Karpas-422 (cell line): ENCODE measurements at regions not wholly inside any gene's neighbourhood (a gene's known extent, or its start where the extent isn't known, plus 50 kb on each side); places are given as distances from the start of the nearest gene placed in this dataset.

Source experiments
- DNase-seq: peaks from one replicate; pipeline ENCODE4 v3.0.0-alpha.2; 2015
- H2AFZ ChIP-seq: fragments of 200-600 bp; sonication (generic); 2 replicates; pipeline ENCODE4 v1.6.1; 2014; ENCODE audit warnings: antibody characterized with exemption, low read length, mixed read lengths
- H3K27ac ChIP-seq: fragments of 200-600 bp; sonication (generic); 2 replicates; pipeline ENCODE4 v1.5.1; 2014; ENCODE audit warnings: mild to moderate bottlenecking, low read length, moderate library complexity
- H3K27me3 ChIP-seq: fragments of 200-600 bp; sonication (generic); 2 replicates; pipeline ENCODE4 v1.6.1; 2014; ENCODE audit warnings: low read length, mixed read lengths
- H3K36me3 ChIP-seq: fragments of 200-600 bp; sonication (generic); 2 replicates; pipeline ENCODE4 v1.6.1; 2014; ENCODE audit warnings: low read length, mixed read lengths; ENCODE audit not compliant: insufficient read depth
- H3K4me1 ChIP-seq: fragments of 200-600 bp; sonication (generic); 2 replicates; pipeline ENCODE4 v1.6.1; 2014; ENCODE audit warnings: mild to moderate bottlenecking, low read length, mixed read lengths
- H3K4me2 ChIP-seq: fragments of 200-600 bp; sonication (generic); 2 replicates; pipeline ENCODE4 v1.6.1; 2014; ENCODE audit warnings: low read length, low read depth, mild to moderate bottlenecking; ENCODE audit not compliant: poor library complexity, severe bottlenecking
- H3K4me3 ChIP-seq: fragments of 200-600 bp; sonication (generic); 2 replicates; pipeline ENCODE4 v1.5.1; 2014; ENCODE audit warnings: mild to moderate bottlenecking, antibody characterized with exemption, low read length, mixed read lengths
- H3K79me2 ChIP-seq: fragments of 200-600 bp; sonication (generic); 2 replicates; pipeline ENCODE4 v1.6.1; 2014; ENCODE audit warnings: mild to moderate bottlenecking, low read length, mixed read lengths
- H3K9ac ChIP-seq: fragments of 200-600 bp; sonication (generic); 2 replicates; pipeline ENCODE4 v1.6.0; 2014; ENCODE audit warnings: low read length
- H3K9me2 ChIP-seq: fragments of 200-600 bp; sonication (generic), shearing (Covaris generic); replicated peaks from 2 replicates; pipeline ENCODE4 v1.6.0; 2014; ENCODE audit warnings: mild to moderate bottlenecking, low read length, moderate library complexity; ENCODE audit not compliant: insufficient read depth
- H3K9me3 ChIP-seq: fragments of 300-700, 200-600 bp; sonication (generic); 2 replicates; pipeline ENCODE4 v1.6.1; 2014; ENCODE audit warnings: low read length, mixed read lengths
- H4K20me1 ChIP-seq: fragments of 200-600 bp; sonication (generic); 2 replicates; pipeline ENCODE4 v1.6.1; 2014; ENCODE audit warnings: mild to moderate bottlenecking, antibody characterized with exemption, low read length, low read depth; ENCODE audit not compliant: insufficient read depth

DNA sequence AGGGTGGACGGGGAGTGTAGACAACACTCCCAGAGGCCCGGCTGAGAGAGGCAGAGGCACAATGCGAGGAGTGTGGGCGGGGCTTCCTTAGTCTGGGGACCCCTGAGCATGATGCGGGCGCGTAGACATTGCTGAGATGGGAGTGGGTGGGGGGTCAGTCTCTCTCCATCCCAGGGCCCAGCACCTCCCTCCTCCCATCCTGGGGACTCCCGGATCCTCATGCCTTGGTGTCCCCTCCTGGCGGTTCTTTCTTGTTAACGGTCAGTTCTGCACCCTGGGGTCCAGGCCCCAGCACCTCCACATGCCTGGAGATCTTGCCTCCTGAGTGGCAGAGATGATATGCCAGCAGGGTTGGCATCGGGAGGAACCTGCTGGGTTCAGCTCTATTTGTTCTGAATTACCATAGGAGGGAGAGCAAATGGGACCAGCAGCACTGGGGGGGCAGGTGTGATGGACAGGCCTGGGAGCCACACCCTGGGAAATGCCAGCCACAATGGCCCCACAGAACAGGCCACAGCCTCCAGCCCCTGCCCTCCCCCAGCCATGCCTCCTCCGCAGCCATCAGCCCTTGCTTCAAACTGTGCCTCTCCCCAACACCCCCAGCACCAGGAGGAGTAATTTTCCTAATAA is 55.7 kb downstream of the RTL6 start:
- H3K4me1 ChIP-seq: no peaks in the 10 kb centered on the region
- no peaks in the 10 kb centered on the region for H3K9me3 ChIP-seq
- H3K4me3 ChIP-seq: no peak overlapping the region
- H3K79me2 ChIP-seq: no peaks in the 10 kb centered on the region
- no peaks in the 10 kb centered on the region for H3K36me3 ChIP-seq
- H2AFZ ChIP-seq: no peak overlapping the region
- no peak for DNase-seq
- no peak overlapping the region for H3K4me2 ChIP-seq
- H3K27ac ChIP-seq: no peak overlapping the region
- no peaks in the 10 kb centered on the region for H3K27me3 ChIP-seq
- H4K20me1 ChIP-seq: no peaks in the 10 kb centered on the region
- H3K9ac ChIP-seq: no peak overlapping the region
- H3K9me2 ChIP-seq: no peaks in the 10 kb centered on the region

DNA sequence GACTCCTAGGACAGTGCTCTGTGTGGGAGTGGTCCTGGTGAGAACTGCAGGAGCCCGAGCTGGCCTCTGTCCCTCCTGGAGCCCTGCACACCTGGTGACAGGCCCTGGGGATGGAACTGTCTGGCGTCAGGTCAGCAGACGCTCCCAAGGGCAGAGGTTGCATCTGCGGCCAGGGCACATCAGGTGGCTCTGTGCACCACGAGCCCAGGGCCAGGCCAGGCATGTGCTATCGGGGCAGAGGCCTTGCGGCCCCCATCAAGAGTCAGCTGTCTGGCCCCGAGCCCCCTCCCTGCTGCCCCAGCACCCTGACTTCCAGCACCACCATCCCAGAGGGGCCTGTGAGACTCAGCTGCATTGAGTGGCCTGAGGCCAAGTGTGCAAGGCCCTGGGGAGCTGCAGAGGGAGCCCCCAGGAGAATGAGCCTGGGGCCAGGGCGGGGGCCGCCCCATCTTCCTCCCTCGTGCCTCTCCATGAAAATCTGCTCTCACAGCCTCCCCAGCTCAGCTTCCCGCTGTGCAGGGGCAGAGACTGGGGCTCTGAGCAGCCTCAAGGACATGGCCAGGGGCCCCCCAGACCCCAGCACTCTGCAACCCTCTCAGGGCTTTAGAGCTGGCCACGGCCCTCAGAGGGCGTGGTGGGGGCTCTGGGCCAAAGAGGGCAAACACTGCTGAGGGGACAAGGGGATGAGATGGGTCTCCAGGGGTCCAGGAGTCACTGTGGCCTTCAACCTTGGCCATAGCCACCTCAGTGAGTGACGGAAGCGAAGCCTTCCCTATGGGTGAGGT is 56.4 kb downstream of the RTL6 start:
- Histone ChIP-seq H3K36me3 (no peaks in the 10 kb centered on the region), H3K27ac (no peak overlapping the region), H3K4me3 (no peak overlapping the region), H3K4me1 (no peaks in the 10 kb centered on the region), H2AFZ (no peak overlapping the region), H3K9me3 (no peaks in the 10 kb centered on the region), H3K9ac (no peak overlapping the region), H3K4me2 (no peak overlapping the region), H4K20me1 (no peaks in the 10 kb centered on the region), H3K27me3 (no peaks in the 10 kb centered on the region), H3K79me2 (no peaks in the 10 kb centered on the region), H3K9me2 (no peaks in the 10 kb centered on the region)
- DNase-seq: no peak

- Histone ChIP-seq H3K27me3 (no peaks in the 10 kb centered on the region), H3K4me2 (no peak overlapping the region), H3K9me2 (no peaks in the 10 kb centered on the region)
Measured at GRCh38 chr22:44440224-44441160, 57.5 kb downstream of the RTL6 start.

DNA sequence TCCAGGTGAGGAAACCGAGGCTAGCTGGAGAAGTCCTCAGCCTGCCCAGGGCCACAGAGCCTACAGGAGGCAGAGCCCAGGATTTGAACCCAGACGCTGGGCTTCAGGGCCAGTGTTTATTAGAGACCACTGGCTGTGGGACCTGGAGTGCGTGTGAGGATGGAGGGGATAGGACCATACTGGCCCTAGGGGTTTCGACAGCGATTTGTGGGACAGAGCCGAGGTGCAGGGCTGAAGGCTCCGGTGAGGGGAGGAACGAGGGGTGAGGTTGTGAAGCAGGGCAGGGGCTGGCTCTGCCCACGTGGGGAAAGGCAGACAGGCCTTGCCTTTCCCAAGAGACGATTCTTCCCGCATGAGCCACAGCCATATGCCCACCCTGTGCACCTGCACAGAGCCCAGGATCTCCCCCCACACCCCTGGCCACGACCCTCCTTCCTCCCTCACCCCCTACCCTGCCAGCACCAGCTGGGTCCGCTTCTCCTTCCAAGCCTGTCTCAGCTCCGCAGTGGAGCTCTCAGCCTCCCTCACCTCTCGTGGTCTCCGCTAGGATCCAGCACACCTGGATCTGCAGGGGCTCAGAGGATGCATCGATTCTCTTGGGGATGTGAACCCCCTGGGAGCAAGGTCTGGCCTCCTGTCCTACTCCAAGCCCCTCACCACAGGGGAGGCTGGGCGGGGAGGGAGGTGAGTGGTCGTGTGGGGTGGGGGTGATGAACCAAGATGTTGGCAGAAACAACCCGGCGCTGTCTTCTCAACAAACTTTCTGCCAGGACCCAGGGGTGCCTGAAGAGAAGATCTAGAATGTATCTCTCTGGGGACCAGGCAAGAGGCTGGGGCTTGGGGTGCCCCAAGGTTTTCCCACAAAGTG is 58.4 kb downstream of the RTL6 start:
- Histone ChIP-seq H3K9ac (no peak overlapping the region), H3K79me2 (no peaks in the 10 kb centered on the region), H3K27me3 (no peaks in the 10 kb centered on the region), H3K9me3 (no peaks in the 10 kb centered on the region), H3K27ac (no peak overlapping the region), H3K4me3 (no peak overlapping the region), H3K4me1 (no peaks in the 10 kb centered on the region), H3K4me2 (no peak overlapping the region), H3K36me3 (no peaks in the 10 kb centered on the region), H2AFZ (no peak overlapping the region), H3K9me2 (no peaks in the 10 kb centered on the region), H4K20me1 (no peaks in the 10 kb centered on the region)
- DNase-seq: no peak

More at GRCh38 chr22:44440224-44441160, 57.5 kb downstream of the RTL6 start:
- Histone ChIP-seq H2AFZ (no peak overlapping the region), H3K9me3 (no peaks in the 10 kb centered on the region), H3K36me3 (no peaks in the 10 kb centered on the region), H4K20me1 (no peaks in the 10 kb centered on the region), H3K4me1 (no peaks in the 10 kb centered on the region), H3K4me3 (no peak overlapping the region), H3K79me2 (no peaks in the 10 kb centered on the region), H3K27ac (no peak overlapping the region), H3K9ac (no peak overlapping the region)
- DNase-seq: no peak

DNA sequence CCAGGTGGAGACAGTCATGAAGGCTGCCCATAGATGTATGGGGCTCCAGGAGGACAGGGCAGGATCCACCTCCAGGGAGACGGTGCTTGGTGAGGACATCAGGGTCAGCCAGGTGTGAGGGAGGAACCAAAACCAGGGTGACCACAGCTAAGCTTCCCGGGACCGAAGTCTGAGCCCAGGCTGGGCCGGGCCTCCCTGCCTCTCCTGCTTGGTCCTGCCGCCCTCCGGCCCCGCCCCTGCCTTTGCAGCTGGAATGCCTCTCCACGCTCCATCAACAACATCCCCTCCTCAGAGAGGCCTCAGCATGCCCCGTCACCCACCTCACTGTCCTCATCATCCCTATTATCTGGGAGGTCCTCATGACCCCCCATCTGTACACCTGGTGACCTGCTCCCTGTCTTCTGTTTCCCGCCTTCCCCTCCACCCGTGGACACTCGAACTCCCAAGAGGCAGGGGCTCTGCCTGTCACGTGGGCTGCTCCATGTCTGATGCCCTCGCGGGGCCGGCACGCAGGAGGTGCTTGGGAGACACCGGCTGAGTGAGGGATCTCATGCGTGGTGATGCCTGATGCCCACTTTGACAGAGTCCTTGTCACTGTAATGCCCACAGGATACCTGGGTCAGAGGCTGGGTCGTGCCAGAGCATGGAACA is 59.4 kb downstream of the RTL6 start:
- Histone ChIP-seq H3K27me3 (no peaks in the 10 kb centered on the region), H3K9me3 (no peaks in the 10 kb centered on the region), H3K36me3 (no peaks in the 10 kb centered on the region), H3K27ac (no peak overlapping the region), H2AFZ (no peak overlapping the region), H3K4me1 (no peaks in the 10 kb centered on the region), H3K4me2 (no peak overlapping the region), H3K79me2 (no peaks in the 10 kb centered on the region), H3K9me2 (no peaks in the 10 kb centered on the region), H4K20me1 (no peaks in the 10 kb centered on the region), H3K9ac (no peak overlapping the region), H3K4me3 (no peak overlapping the region)
- DNase-seq: no peak

- Histone ChIP-seq H3K9ac (no peak overlapping the region), H4K20me1 (no peaks in the 10 kb centered on the region), H3K4me3 (no peak overlapping the region), H3K27ac (no peak overlapping the region), H3K36me3 (no peaks in the 10 kb centered on the region), H3K79me2 (no peaks in the 10 kb centered on the region), H2AFZ (no peak overlapping the region), H3K9me2 (no peaks in the 10 kb centered on the region), H3K4me2 (no peak overlapping the region), H3K4me1 (no peaks in the 10 kb centered on the region), H3K9me3 (no peaks in the 10 kb centered on the region), H3K27me3 (no peaks in the 10 kb centered on the region)
- DNase-seq: no peak
Measured at GRCh38 chr22:44438056-44438455, 60.0 kb downstream of the RTL6 start.

DNA sequence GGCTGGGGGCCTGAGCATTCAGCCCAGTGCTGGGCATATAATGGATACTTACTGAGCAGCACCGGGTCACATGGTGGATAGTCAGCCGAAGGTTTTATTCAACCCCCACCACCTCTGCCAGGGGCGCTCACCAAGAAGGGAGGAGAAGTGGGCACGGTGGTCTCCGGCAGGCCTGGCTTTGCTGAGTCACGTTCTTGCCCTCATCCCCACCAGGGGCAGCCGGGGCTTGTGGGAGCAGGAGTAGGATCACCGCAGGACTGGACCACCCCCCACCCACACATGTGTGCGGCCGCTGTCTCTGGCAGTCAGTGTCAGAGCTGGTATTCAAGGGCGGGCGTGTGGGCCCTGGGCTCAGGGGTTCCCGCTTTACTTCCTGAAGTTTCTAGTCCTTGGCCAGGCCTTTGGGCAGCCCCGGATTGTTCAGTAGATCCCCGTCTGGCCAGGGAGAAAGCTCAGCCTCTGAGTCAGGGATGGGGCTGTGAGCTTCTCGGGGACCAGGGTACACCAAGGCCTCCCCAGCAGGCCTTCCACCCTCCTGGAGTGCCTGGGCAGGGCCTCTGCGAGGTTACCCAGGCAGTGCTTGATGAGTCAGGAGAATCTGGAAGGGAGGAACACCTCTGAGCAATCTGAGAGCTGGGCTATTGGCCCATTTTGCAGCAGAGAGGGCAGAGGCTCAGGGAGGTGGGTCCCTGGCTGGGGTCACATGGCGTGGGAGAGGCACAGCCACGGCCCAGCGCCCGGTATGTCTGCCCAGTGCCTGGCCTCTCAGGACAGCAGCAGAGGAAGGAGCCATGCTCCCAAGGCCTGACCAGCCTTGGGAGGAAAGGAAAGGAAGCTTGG is 60.6 kb downstream of the RTL6 start:
- Histone ChIP-seq H3K4me2 (no peak overlapping the region), H4K20me1 (no peaks in the 10 kb centered on the region), H3K36me3 (no peaks in the 10 kb centered on the region), H3K4me1 (no peaks in the 10 kb centered on the region), H3K27me3 (no peaks in the 10 kb centered on the region), H2AFZ (no peak overlapping the region), H3K9me2 (no peaks in the 10 kb centered on the region), H3K27ac (no peak overlapping the region), H3K9ac (no peak overlapping the region), H3K9me3 (no peaks in the 10 kb centered on the region), H3K4me3 (no peak overlapping the region), H3K79me2 (no peaks in the 10 kb centered on the region)
- DNase-seq: no peak
